ENCODE measurements at regions not wholly inside any gene's neighbourhood (a gene's known extent, or its start where the extent isn't known, plus 50 kb on each side); places are given as distances from the start of the nearest gene placed in this dataset.

- TF ChIP-seq EZH2 (IDR thresholded peaks at IDR 0.05; ENCODE audit: insufficient read depth, poor library complexity, severe bottlenecking) (no peak), EZH2phosphoT487 (IDR thresholded peaks at IDR 0.05; ENCODE audit: insufficient read depth, low read depth) (no peak)
Observed at GRCh38 chr11:23873406-23873805, 623.4 kb upstream of the LUZP2 start.

Measured in GM23248 (cell line).